ENCODE measurements at regions not wholly inside any gene's neighbourhood (a gene's known extent, or its start where the extent isn't known, plus 50 kb on each side); places are given as distances from the start of the nearest gene placed in this dataset.

- H3K4me3 ChIP-seq (ENCODE audit: low read depth, low read length): no peak overlapping the region
- TF ChIP-seq, protein P1, sequence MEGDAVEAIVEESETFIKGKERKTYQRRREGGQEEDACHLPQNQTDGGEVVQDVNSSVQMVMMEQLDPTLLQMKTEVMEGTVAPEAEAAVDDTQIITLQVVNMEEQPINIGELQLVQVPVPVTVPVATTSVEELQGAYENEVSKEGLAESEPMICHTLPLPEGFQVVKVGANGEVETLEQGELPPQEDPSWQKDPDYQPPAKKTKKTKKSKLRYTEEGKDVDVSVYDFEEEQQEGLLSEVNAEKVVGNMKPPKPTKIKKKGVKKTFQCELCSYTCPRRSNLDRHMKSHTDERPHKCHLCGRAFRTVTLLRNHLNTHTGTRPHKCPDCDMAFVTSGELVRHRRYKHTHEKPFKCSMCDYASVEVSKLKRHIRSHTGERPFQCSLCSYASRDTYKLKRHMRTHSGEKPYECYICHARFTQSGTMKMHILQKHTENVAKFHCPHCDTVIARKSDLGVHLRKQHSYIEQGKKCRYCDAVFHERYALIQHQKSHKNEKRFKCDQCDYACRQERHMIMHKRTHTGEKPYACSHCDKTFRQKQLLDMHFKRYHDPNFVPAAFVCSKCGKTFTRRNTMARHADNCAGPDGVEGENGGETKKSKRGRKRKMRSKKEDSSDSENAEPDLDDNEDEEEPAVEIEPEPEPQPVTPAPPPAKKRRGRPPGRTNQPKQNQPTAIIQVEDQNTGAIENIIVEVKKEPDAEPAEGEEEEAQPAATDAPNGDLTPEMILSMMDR (IDR thresholded peaks at IDR 0.05; ENCODE audit: insufficient read depth, low read length): no peak
- DNase-seq (ENCODE audit: low read depth): no peak
Observed at GRCh38 chr3:153578046-153578445, 416.0 kb downstream of the RAP2B start.

- TF ChIP-seq, protein P1 (IDR thresholded peaks at IDR 0.05; ENCODE audit: insufficient read depth, low read length): no peak
- DNase-seq (ENCODE audit: low read depth): no peak
- no peak overlapping the region for H3K4me3 ChIP-seq (ENCODE audit: low read depth, low read length)
Observed at GRCh38 chr3:153590051-153590450, 428.0 kb downstream of the RAP2B start.

- H3K4me3 ChIP-seq (ENCODE audit: low read depth, low read length): no peak overlapping the region
- TF ChIP-seq, protein P1 (IDR thresholded peaks at IDR 0.05; ENCODE audit: insufficient read depth, low read length): no peak
- DNase-seq (ENCODE audit: low read depth): no peak
Observed at GRCh38 chr3:153591561-153592245, 429.7 kb downstream of the RAP2B start.

GRCh38 chr3:153595186-153595815, 433.3 kb downstream of the RAP2B start:
- peak; percentile 72 for DNase-seq (ENCODE audit: low read depth)
- TF ChIP-seq, protein P1 (IDR thresholded peaks at IDR 0.05; ENCODE audit: insufficient read depth, low read length): peak; percentile 78
- H3K4me3 ChIP-seq (ENCODE audit: low read depth, low read length): no peak overlapping the region

DNA sequence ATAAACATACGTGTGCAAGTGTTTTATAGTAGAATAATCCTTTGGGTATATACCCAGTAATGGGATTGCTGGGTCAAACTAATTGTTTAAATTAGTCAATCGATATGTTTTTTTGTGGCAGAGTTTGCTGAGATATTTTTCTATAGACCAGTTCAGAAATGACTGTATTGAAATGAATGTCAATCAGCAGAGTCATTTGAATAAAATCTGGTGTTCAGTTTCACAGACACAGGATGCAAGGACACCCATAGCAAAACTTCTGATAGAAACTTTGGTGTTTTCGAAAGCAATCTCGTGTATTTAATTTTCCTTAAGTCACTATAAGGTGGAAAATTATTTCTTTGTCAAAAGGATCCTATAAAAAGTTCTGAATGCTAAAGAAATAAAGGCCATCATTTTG, 434.4 kb downstream of the RAP2B start:
- TF ChIP-seq, protein P1 (IDR thresholded peaks at IDR 0.05; ENCODE audit: insufficient read depth, low read length): no peak
- no peak overlapping the region for H3K4me3 ChIP-seq (ENCODE audit: low read depth, low read length)
- no peak for DNase-seq (ENCODE audit: low read depth)

- no peak overlapping the region for H3K4me3 ChIP-seq (ENCODE audit: low read depth, low read length)
- peak; percentile 92 for DNase-seq (ENCODE audit: low read depth)
- TF ChIP-seq, protein P1 (IDR thresholded peaks at IDR 0.05; ENCODE audit: insufficient read depth, low read length): no peak
Observed at GRCh38 chr3:153599685-153600084, 437.7 kb downstream of the RAP2B start.

All from fibroblast of the aortic adventitia (primary cell).